SU-DHL-6 (cell line): ENCODE measurements at regions not wholly inside any gene's neighbourhood (a gene's known extent, or its start where the extent isn't known, plus 50 kb on each side); places are given as distances from the start of the nearest gene placed in this dataset.

Experiments
- H2AFZ ChIP-seq: fragments of 200-600 bp; sonication (generic); 2 replicates; pipeline ENCODE4 v1.6.1; 2014; ENCODE audit warnings: low read depth, mild to moderate bottlenecking, moderate library complexity, mixed read lengths, antibody characterized with exemption, low read length; ENCODE audit not compliant: severe bottlenecking
- H3F3A ChIP-seq: fragments of 200-600 bp; shearing (Covaris generic); 2 replicates; pipeline ENCODE4 v1.6.0; 2016; ENCODE audit warnings: antibody characterized with exemption, mild to moderate bottlenecking; ENCODE audit not compliant: insufficient read depth
- H3K27ac ChIP-seq: fragments of 200-600 bp; sonication (generic); 2 replicates; pipeline ENCODE4 v1.5.1; 2016; ENCODE audit warnings: low read depth, mild to moderate bottlenecking, low read length, moderate library complexity, mixed read lengths
- H3K27me3 ChIP-seq: fragments of 200-600 bp; sonication (generic), shearing (Covaris generic); 2 replicates; pipeline ENCODE4 v1.6.0; 2014; ENCODE audit warnings: mild to moderate bottlenecking, low read length
- H3K36me3 ChIP-seq: fragments of 200-600 bp; sonication (generic); 2 replicates; pipeline ENCODE4 v1.6.1; 2014; ENCODE audit warnings: mild to moderate bottlenecking, low read length, mixed read lengths
- H3K4me2 ChIP-seq: fragments of 300-600, 200-600 bp; shearing (Covaris generic), sonication (generic); 2 replicates; pipeline ENCODE4 v1.6.0; 2014; ENCODE audit warnings: low read length, low read depth, mild to moderate bottlenecking; ENCODE audit not compliant: poor library complexity, severe bottlenecking
- H3K4me3 ChIP-seq: fragments of 200-600 bp; sonication (generic); 2 replicates; pipeline ENCODE4 v1.5.1; 2014; ENCODE audit warnings: antibody characterized with exemption, low read length, mild to moderate bottlenecking, mixed read lengths; ENCODE audit not compliant: insufficient read depth, poor library complexity, severe bottlenecking
- H3K79me2 ChIP-seq: fragments of 200-600 bp; sonication (generic); 2 replicates; pipeline ENCODE4 v1.6.1; 2014; ENCODE audit warnings: mild to moderate bottlenecking, low read length, moderate library complexity; ENCODE audit not compliant: insufficient read depth
- H3K9ac ChIP-seq: fragments of 200-600 bp; sonication (generic); 2 replicates; pipeline ENCODE4 v1.7.0; 2014; ENCODE audit warnings: mild to moderate bottlenecking, low read length
- H3K9me2 ChIP-seq: fragments of 200-600 bp; sonication (generic); replicated peaks from 2 replicates; pipeline ENCODE4 v1.6.1; 2014; ENCODE audit warnings: low read length; ENCODE audit not compliant: insufficient read depth
- H3K9me3 ChIP-seq: fragments of 200-600 bp; sonication (generic); 2 replicates; pipeline ENCODE4 v1.6.1; 2014; ENCODE audit warnings: low read length, mixed read lengths; ENCODE audit not compliant: insufficient read depth
- H4K20me1 ChIP-seq: fragments of 200-600 bp; sonication (generic); 2 replicates; pipeline ENCODE4 v1.6.1; 2014; ENCODE audit warnings: low read depth, mild to moderate bottlenecking, antibody characterized with exemption, low read length, moderate library complexity, mixed read lengths
- CTCF ChIP-seq: fragments of 200-600 bp; sonication (generic); IDR thresholded peaks from one replicate; pipeline ENCODE4 v1.5.1; 2017; ENCODE audit warnings: antibody characterized with exemption, mild to moderate bottlenecking, low read length, moderate library complexity; ENCODE audit not compliant: insufficient read depth, poor library complexity, severe bottlenecking
- EZH2phosphoT487 ChIP-seq: fragments of 200-600 bp; sonication (generic), shearing (Covaris generic); conservative IDR thresholded peaks from 2 replicates; pipeline ENCODE4 v1.6.1; 2018; ENCODE audit warnings: mild to moderate bottlenecking, antibody characterized with exemption, low read length, moderate library complexity, mixed read lengths

GRCh38 chr9:119998614-119999013, 581.4 kb downstream of the CDK5RAP2 start:
- Histone ChIP-seq H3K9me2 (no peaks in the 10 kb centered on the region), H3K36me3 (no peaks in the 10 kb centered on the region), H2AFZ (no peak overlapping the region), H3K9ac (no peak overlapping the region), H3K27me3 (no peaks in the 10 kb centered on the region), H3K4me3 (no peak overlapping the region), H4K20me1 (no peaks in the 10 kb centered on the region), H3K4me2 (no peak overlapping the region), H3K79me2 (no peaks in the 10 kb centered on the region), H3K9me3 (no peaks in the 10 kb centered on the region), H3K27ac (no peak overlapping the region), H3F3A (no peaks in the 10 kb centered on the region)
- TF ChIP-seq CTCF (no peak), EZH2phosphoT487 (no peak)

DNA sequence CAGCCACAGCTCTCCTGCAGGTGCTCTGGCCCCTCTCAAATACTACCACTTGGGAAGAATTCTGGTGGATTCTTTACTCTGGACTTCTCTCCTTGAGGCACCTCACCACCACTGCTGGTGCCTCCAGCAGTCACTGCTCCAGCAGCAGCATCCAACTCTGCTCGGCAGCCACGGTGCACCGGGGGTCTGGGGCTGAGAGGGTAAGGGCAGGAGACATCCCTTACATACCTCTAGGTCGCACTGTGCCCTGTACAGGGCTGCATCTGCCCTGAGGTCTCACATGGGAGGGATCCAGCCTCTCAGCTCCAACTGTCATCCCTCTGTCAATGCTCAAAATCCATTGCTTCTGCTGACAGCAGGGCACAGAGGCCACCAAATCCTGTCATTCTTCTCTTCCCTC, 588.2 kb downstream of the CDK5RAP2 start:
- no peaks in the 10 kb centered on the region for H3K36me3 ChIP-seq
- H3K9ac ChIP-seq, result no peak overlapping the region
- no peaks in the 10 kb centered on the region for H3K9me2 ChIP-seq
- no peak overlapping the region for H3K27ac ChIP-seq
- no peak for TF ChIP-seq CTCF
- no peak for TF ChIP-seq EZH2phosphoT487
- no peaks in the 10 kb centered on the region for H4K20me1 ChIP-seq
- H3K4me3 ChIP-seq, result no peak overlapping the region
- no peaks in the 10 kb centered on the region for H3K79me2 ChIP-seq
- H3F3A ChIP-seq, result no peaks in the 10 kb centered on the region
- H2AFZ ChIP-seq, result no peak overlapping the region
- no peak overlapping the region for H3K4me2 ChIP-seq
- no peaks in the 10 kb centered on the region for H3K27me3 ChIP-seq
- no peaks in the 10 kb centered on the region for H3K9me3 ChIP-seq

- Histone ChIP-seq H3K27ac (no peak overlapping the region), H4K20me1 (no peaks in the 10 kb centered on the region), H3K4me2 (no peak overlapping the region), H3K9me3 (no peaks in the 10 kb centered on the region), H3K27me3 (no peaks in the 10 kb centered on the region), H3K9me2 (no peaks in the 10 kb centered on the region), H3K4me3 (no peak overlapping the region), H2AFZ (no peak overlapping the region), H3K9ac (no peak overlapping the region), H3K79me2 (no peaks in the 10 kb centered on the region), H3K36me3 (no peaks in the 10 kb centered on the region), H3F3A (no peaks in the 10 kb centered on the region)
- TF ChIP-seq CTCF, result no peak
- no peak for TF ChIP-seq EZH2phosphoT487
Measured at GRCh38 chr9:119986713-119987112, 593.3 kb downstream of the CDK5RAP2 start.

GRCh38 chr9:119986205-119986604, 593.8 kb downstream of the CDK5RAP2 start:
- Histone ChIP-seq H2AFZ (no peak overlapping the region), H4K20me1 (no peaks in the 10 kb centered on the region), H3K4me2 (no peak overlapping the region), H3K9ac (no peak overlapping the region), H3K9me3 (no peaks in the 10 kb centered on the region), H3F3A (no peaks in the 10 kb centered on the region), H3K79me2 (no peaks in the 10 kb centered on the region), H3K9me2 (no peaks in the 10 kb centered on the region), H3K27ac (no peak overlapping the region), H3K4me3 (no peak overlapping the region), H3K27me3 (no peaks in the 10 kb centered on the region), H3K36me3 (no peaks in the 10 kb centered on the region)
- TF ChIP-seq CTCF, result no peak
- TF ChIP-seq EZH2phosphoT487, result no peak
